AG09309 (cell line): ENCODE measurements at regions not wholly inside any gene's neighbourhood (a gene's known extent, or its start where the extent isn't known, plus 50 kb on each side); places are given as distances from the start of the nearest gene placed in this dataset.

Experiments
- DNase-seq: peaks from one replicate; pipeline ENCODE4 v3.0.0-alpha.2; 2010; ENCODE audit warnings: low read depth
- H3K4me3 ChIP-seq: 2 replicates; pipeline ENCODE4 v1.5.1; 2011; ENCODE audit warnings: mild to moderate bottlenecking, low read depth, low read length, moderate library complexity; ENCODE audit not compliant: control insufficient read depth
- CTCF ChIP-seq: IDR thresholded peaks from 2 replicates; pipeline ENCODE4 v1.5.1; 2011; ENCODE audit warnings: mild to moderate bottlenecking, low read depth, low read length, inconsistent platforms; ENCODE audit not compliant: insufficient read depth, control insufficient read depth; ENCODE audit errors: missing control alignments

GRCh38 chr3:43910750-43911149 lies 220.0 kb downstream of the ABHD5 start:
- DNase-seq: no peak
- no peak overlapping the region for H3K4me3 ChIP-seq
- TF ChIP-seq CTCF: no peak

DNA sequence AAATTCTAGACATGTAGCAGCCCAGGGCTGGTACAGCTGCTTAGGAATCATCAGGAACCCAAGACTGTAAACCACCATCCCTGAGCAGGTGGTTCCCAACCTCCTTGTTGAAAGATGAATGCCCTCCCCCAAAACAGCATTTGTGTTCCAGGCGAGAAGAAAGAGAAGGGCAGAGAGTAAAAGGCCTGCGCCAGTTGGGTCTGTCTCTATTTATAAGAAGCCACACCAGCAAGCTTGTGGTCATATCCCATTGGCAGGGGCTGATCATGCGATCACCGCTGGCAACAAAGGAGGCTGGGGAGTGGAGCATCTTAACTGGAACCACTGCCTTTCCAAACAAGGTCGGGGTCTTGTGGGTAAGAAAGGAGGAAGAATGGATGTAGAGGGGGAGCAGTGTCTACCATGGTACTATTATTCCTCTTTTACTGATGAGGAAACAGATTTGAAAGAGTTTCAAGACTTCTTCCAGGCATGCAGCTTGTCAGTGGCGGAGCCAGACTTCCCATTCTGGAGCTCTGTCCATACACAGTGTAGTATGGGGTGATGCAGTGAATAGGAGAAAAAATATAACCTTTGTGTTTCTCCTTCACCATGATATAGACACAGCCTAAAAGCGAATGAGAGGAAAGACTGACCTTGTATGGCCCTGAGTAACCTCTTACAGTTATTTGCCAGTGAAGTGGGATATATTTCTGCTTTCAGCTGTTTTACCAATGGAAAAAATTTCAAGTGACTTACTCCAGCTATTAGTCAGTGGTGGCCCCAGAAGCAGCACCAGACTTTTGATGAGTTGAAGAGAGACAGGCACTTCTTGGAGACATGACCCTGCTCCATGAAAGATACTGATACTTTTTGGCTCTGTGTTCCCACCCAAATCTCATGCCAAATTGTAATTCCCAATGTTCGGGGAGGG lies 222.6 kb downstream of the ABHD5 start:
- TF ChIP-seq CTCF: no peak
- DNase-seq: no peak
- H3K4me3 ChIP-seq: no peak overlapping the region

DNA sequence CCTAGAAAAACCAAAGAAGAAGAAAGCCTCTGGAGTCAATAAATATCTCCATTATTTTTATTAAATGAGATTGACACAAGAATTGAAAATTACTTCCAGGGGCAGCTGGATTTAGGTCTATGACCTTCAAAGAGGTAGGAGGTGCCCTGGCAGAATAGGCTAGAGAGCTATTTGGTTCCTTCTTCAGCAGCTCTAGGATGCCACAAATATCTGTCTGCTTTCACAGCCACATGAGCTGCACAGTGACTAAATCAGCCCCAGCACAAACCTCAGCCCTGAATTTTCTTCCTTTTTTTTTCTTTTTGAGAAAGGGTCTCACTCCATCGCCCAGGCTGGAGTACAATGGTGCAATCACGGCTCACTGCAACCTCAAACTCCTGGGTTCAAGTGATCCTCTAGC lies 223.5 kb downstream of the ABHD5 start:
- TF ChIP-seq CTCF: no peak

DNA sequence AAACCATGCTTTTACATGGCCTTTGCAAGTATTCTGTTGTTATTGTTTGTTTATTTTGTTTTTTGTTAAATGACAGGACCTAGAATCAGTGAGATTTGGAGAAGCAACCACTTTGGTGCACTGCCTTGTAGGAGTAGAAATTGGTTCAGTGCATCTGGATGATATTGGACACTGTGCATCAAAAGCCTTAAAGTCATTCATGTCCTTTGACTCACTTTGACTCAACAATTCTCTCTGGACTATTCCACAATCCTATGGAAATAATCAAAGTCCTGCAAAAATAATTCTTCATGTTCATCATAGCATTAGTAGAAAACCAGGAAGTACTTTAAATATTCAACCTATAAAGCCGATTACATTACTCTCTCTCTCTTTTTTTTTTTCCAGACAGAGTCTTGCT lies 224.8 kb downstream of the ABHD5 start:
- DNase-seq: no peak
- no peak overlapping the region for H3K4me3 ChIP-seq
- TF ChIP-seq CTCF: no peak

More for the DNA sequence above, 223.5 kb downstream of the ABHD5 start:
- H3K4me3 ChIP-seq: no peak overlapping the region
- no peak for DNase-seq

DNA sequence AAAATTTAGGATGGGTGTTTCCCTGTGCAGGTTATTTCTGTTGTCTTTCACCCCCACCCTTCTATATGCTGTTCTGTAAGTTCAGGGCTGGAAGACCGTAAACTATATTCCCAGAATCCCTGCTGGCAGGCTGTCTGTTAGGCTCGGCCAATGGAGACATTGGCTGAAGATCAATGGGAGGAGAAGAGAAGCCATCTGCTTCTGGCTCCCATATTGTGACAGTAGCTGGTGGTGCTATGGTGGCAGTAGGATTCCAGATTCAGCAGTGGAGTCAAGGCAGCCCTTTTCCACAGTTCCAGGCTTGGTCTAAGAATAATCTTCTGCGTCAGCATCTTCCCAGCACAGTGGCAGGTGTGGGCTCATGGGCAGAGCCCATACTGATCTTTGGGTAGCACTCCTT lies 226.6 kb downstream of the ABHD5 start:
- no peak for TF ChIP-seq CTCF
- DNase-seq: no peak
- H3K4me3 ChIP-seq: no peak overlapping the region

DNA sequence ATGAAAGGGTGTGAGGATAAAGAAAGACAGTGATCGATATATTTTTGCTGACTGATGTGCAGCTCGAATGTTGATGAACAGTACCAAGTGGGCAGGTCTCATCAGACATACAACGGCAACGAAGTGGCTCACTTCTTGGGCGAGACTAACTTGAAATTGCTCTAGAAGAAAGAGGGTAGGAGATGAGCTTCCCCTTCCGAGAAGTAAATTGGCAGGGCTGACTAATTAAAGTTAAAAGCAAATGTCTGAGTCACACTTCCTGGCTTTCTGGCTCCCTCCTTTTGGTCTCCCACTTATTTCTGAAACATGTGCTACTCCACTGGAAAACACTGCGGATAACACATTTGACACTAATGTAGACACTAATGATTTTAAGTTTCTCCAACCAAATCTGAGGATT lies 228.3 kb downstream of the ABHD5 start:
- H3K4me3 ChIP-seq: no peak overlapping the region
- no peak for TF ChIP-seq CTCF
- DNase-seq: no peak
